ENCODE measurements at regions not wholly inside any gene's neighbourhood (a gene's known extent, or its start where the extent isn't known, plus 50 kb on each side); places are given as distances from the start of the nearest gene placed in this dataset.
A peak's percentile ranks its signal among the peaks of the same experiment; 100 is the strongest.

DNA sequence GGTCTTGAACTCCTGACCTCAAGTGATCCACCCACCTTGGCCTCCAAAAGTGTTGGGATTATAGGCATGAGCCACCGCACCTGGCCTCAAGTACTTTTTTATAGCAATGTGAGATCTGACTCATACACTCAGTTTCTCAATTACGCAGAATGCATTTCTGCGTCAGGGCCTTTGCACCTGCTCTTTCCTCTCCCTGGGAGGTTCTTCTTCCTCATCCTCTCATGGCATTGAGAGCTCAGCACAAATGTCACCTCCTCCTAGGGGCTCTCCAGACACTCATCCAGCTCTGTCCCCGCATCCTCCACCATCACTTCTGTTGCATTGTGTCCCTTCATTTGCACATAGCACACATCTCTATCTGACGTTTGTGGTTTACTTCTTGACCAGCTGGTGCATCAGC lies 418.8 kb downstream of the PTPRU start:
- DNase-seq = no peak

GRCh38 chr1:29653886-29654450 lies 417.6 kb downstream of the PTPRU start:
- DNase-seq = no peak

DNA sequence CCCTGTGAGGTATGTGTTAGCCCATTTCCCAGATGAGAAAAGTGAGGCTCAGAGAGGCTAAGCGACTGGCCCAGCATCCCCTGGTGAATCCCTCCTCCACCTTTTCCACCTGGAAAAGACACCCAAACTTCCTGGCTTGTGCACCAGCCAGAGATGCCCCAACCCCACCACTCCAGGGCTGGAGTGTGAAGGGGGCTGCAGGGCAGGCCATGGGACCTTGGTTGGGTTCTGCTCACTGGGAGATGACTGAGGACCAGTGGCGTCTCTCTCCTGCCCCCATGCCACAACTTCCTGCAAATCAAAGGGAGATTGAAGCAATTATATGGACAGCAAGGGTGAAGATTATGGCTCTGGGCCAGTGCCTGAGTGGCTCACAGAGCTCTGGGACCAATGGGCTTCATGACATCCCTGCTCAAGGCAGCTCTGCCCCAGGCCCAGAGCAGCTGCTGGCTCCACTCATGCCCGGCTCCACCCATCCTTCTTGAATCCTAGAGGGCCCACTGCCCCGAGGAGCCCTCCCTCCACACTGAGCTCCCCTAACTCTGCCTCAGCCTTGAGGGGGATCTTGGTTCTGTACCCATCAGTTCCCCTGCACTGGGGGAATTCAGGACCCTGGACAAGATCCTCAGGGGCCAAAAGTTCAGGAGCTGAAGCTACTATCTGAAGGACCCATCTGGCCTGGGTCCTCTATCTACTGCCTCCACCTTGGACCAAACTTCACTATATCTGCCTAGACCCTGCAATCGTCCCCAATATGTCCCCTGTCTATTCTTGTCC lies 416.9 kb downstream of the PTPRU start:
- DNase-seq = no peak

DNA sequence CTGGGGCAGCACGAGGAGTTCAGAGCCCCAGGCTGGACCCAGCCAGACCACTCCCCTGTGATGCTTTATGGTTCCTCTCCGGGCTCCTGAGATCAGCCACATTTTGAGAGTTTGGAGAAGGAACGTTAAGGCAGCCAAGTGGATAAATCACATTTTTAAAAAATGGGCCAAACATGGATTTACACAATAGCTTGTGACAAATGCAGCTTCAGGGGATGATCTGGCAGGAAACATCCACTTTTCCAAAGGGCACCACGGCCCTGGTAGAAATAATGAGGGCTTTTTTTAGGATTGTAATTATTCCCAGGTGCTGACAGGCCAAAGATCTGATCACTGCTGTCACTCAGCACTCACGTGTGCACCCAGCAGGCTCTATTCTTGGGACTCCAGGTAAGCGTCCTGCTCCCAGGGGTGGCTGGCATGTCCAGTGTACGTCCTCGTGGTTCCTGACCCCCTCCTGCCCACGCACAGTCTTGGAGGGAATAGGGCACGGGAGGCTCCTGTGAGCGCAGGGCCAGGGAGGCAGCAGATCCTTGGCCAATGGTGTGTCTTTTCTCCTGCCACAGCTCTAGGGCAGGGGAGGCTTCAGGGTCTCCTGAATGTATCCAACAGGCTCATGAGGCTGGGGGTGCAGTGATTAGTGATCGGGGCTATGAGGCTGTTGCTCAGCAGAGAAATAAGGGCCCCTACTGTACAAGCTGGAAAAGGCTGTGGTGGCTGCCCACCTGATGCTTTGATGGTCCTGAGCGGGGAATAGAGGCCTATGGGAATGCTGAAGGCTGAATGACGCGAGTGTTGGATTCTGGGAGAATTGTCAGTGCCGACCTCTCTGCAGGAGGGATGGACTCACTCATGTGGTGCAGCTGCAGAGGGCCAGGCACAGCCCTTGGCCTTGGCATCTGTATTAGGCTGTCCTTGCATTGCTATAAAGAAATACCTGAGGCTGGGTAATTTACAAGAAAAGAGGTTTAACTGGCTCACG lies 415.7 kb downstream of the PTPRU start:
- no peak for DNase-seq

GRCh38 chr1:29651246-29651645 lies 414.9 kb downstream of the PTPRU start:
- no peak for DNase-seq

- DNase-seq = no peak
These were observed 414.2 kb downstream of the PTPRU start for GRCh38 chr1:29650476-29650875.

GRCh38 chr1:29650041-29650400 lies 413.7 kb downstream of the PTPRU start:
- DNase-seq = no peak

DNA sequence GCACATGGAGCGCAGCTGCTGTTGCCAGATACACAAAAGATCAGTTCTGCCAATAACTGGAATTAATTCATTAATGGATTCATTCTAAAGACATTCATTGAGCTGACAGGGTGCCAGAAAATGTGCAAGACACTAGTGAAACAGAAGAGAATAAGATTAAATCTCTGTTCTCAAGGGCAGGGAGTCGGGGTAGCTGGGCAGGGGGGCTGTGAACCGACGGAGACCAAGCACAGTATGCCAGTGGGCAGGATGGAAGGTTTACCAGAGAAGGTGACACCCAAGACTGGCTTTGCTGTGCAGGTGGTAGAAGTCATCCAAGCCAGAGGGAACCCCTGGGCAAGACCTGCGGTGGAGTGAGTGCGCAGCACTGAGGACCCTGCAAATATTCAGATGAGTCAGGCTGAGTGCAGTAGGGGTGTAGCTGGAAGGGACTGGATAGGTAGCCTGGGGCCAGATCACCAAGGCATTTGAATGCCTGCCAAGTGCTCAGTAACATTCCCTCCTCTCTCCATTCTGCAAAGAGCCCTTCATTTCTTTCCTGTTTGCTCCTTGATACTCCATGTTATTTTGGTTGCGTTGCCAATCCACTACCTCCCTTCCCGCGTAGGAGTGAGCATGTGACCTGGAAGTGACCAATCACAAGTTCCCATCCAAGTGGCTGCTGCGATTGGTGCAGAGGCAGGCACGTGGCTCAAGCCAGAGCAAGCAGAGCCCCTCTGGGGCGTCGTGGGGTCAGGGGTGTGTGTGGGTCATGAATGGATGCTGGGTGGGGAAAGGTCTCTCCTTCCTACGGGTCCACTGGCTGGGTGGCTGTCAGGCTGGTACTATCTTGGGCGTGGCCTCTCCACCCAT lies 413.1 kb downstream of the PTPRU start:
- DNase-seq = peak; percentile 44

DNA sequence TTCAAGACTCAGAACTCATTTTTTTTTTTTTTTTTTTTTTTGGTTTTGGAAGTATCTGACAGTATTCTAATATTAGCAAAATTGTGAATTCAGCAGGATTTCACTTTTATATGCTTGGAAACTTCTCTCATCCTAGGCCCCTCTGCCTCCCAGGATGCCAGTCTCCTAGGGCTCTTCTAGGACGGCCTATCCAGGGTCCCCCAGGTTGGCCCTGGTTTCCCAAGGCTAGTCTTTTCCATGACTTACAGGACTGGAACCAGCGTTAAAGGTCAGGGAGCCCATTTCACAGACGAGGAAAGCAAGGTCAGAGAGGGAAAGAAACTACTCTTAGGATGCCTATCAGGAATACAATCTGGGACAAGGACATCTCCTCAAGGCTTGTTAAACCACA lies 412.5 kb downstream of the PTPRU start:
- no peak for DNase-seq

DNA sequence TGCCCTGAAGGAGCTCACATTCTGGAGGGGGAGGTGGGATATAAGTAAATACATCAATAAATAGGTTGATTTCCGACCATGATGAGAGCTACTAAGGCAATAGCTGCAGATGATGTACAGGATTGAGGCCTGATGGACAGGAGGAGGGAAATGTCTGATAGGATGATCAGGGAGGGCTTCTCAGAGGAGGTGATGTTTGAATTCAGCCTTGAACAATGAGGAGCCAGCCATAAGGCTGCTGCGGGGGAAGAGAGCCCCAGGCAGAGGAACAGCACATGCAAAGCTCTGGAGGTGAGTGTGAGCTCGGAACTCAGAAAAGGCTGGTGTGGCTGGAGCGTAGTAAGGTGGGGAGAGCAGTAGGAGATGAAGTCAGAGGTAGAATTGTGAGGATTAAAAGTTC lies 411.7 kb downstream of the PTPRU start:
- DNase-seq = no peak

- no peak for DNase-seq
These were observed 411.3 kb downstream of the PTPRU start for GRCh38 chr1:29647581-29647980.

GRCh38 chr1:29646161-29646775 lies 409.9 kb downstream of the PTPRU start:
- DNase-seq = no peak

DNA sequence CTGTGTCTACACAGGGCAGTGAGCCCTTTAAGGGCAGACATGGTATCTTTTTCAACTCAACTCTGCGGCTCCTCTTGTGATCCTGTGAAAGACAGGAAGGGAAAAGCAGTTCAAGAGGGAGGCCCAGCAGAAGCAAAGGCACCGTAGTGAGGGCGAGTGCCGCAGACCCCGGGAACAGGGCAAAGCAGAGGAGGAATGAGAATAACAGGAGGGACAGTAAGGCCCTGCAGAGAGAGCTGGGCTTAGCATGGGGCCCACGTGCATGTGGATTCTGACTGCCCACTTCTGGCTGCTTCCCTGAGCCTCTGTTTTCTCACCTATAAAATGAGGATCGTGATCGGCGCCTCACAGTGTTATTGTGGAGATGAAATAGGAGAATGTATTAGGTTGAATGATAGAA lies 409.3 kb downstream of the PTPRU start:
- DNase-seq = no peak

GRCh38 chr1:29644812-29645211 lies 408.5 kb downstream of the PTPRU start:
- DNase-seq = no peak

GRCh38 chr1:29643838-29644440 lies 407.6 kb downstream of the PTPRU start:
- no peak for DNase-seq

DNA sequence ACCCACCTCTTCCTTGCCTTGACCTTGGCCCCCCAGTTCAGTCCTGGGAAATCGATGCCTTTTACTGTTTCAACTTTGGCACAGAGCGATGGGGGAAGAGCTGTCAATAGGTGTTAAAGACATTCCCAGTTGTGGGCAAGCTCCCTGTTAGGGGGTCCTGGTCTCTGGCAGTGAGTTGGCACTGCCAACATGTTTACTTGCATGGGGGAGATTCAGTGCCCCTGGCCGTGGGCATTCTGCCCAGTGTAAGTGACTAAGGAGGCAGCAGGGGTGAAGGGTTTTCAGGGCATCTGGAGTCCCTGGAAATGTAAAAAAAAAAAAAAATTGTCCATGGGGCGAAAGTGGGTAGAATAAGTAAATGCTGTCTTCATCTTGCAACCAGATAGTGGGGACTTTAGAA lies 407.0 kb downstream of the PTPRU start:
- no peak for DNase-seq

- DNase-seq = no peak
These were observed 406.2 kb downstream of the PTPRU start for GRCh38 chr1:29642519-29642918.

- DNase-seq = no peak
These were observed 405.6 kb downstream of the PTPRU start for GRCh38 chr1:29641921-29642320.

DNA sequence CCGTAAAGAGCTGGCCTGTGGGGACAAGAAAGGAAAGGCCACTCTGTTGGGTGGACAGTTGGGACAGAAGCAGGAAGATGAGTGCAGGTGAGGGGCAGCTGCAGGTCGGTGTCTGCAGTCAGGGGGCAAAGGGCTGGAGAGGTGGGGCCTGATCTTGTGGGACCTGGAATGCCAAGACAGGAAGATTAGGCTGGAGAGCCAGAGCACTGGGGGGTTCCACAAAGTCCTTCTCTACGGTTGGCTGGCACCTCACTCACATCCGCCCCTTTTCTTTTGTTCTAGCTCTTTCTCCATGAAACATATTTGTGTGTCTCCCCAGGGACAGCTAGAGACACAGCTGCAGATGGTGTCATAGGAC lies 404.1 kb downstream of the PTPRU start:
- no peak for DNase-seq

DNA sequence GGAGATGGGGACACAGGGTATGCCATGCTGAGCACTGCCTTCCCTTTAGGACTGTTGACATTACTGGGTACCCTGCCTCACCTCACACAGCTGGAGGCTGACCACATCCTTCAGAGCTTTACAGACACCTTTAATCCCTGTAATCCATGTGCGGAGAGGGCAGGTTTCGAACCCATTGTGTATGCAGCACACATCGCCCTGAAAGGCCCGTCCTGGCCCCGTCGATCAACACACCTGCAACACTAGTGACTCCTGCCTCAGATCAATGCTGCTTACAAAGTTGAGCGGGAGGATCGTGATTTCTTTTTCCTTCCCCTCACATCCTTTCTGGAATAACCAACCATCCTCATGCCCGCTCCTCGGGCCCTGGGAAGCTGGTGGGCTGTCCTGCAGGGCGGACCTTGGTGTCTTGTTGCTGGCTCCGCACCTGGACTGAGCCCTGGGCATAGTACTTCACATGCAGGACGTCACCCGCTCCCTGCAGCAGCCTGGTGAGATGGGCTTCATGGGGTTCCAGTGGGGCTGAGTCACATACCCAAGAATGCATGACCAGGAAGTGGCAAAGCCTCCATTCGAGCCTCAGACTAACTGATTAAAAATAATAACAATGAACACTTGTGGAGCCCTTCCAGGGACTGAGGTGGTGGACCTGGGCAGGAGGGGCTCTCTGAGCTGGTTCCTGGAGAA lies 403.6 kb downstream of the PTPRU start:
- DNase-seq = no peak

Measured in skin of body (tissue), 1 donor.